Tibial nerve (tissue), 3 donors: ENCODE measurements at regions not wholly inside any gene's neighbourhood (a gene's known extent, or its start where the extent isn't known, plus 50 kb on each side); places are given as distances from the start of the nearest gene placed in this dataset.

ENCODE experiments used
- CTCF ChIP-seq, 5 experiments: fragments of 200-600 bp in 3 of 5; fragments of 450-650 bp in 2 of 5; sonication (generic) in 3 of 5; IDR thresholded peaks; one replicate each; pipeline ENCODE4 v1.5.1; 2016 to 2019; ENCODE audit warnings: antibody characterized with exemption in 5 of 5, mild to moderate bottlenecking in 3 of 5, moderate library complexity in 2 of 5
- POLR2A ChIP-seq, 2 donors: fragments of 450-650 bp; IDR thresholded peaks; one replicate each; pipeline ENCODE4 v1.6.1; 2017; ENCODE audit warnings: antibody characterized with exemption in 2 of 2, mild to moderate bottlenecking in 2 of 2, moderate library complexity in 2 of 2

- TF ChIP-seq CTCF (IDR thresholded peaks at IDR 0.05) (no peak), POLR2A (IDR thresholded peaks at IDR 0.05) (no peak)
Observed at GRCh38 chr5:167629634-167630033, 661.8 kb upstream of the WWC1 start.
